Endothelial cell of umbilical vein (primary cell): ENCODE measurements at regions not wholly inside any gene's neighbourhood (a gene's known extent, or its start where the extent isn't known, plus 50 kb on each side); places are given as distances from the start of the nearest gene placed in this dataset.

ENCODE experiments used
- BruUV-seq: library from RNA; stranded (reverse); fragments of 400-500 nt; replicated peaks from 2 replicates; lab custom pipeline; 2021; lab: Mats Ljungman, UMichigan
- CTCF ChIA-PET: fragments of 300-600, 350-600 bp; sonication (Branson Sonifier 250); formaldehyde crosslinking; loops from one replicate; lab custom pipeline; 2021; ENCODE audit warnings: antibody characterized with exemption, inconsistent platforms; lab: Charles Lee
- POLR2A ChIA-PET: fragments of 300-600, 350-600 bp; sonication (Branson Sonifier 250); formaldehyde crosslinking; loops from one replicate; lab custom pipeline; 2021; ENCODE audit warnings: antibody characterized with exemption, inconsistent platforms; lab: Charles Lee
- DNase-seq: peaks from one replicate; pipeline ENCODE4 v3.0.0-alpha.2; 2011; ENCODE audit warnings: low read depth, low spot score
- FAIRE-seq: peaks from 2 replicates; lab custom pipeline; 2011; peaks lifted over from hg19 to GRCh38; lab: Jason Lieb, UNC
- H2AFZ ChIP-seq: 2 replicates; pipeline ENCODE4 v1.6.0; 2012; ENCODE audit warnings: low read depth, low read length, control low read depth, inconsistent platforms
- H3K27ac ChIP-seq: 2 replicates; pipeline ENCODE4 v1.5.1; 2011; ENCODE audit warnings: low read depth, mild to moderate bottlenecking, control low read depth, low read length, moderate library complexity; ENCODE audit not compliant: insufficient read depth
- H3K27me3 ChIP-seq, 2 experiments: 2 replicates each; pipeline versions ENCODE4 v1.6.0 to v1.6.1; 2011; ENCODE audit warnings: low read length in 2 of 2, mixed read lengths in 1 of 2; ENCODE audit not compliant: control insufficient read depth in 2 of 2, insufficient read depth in 2 of 2
- H3K36me3 ChIP-seq, 2 experiments: 2 replicates in 1 of 2; 3 replicates in 1 of 2; pipeline ENCODE4 v1.5.1; 2011; ENCODE audit warnings: low read length in 2 of 2, mild to moderate bottlenecking in 1 of 2, moderate library complexity in 1 of 2; ENCODE audit not compliant: control insufficient read depth in 2 of 2, insufficient read depth in 2 of 2; ENCODE audit errors: extremely low read depth in 1 of 2
- H3K4me1 ChIP-seq: 3 replicates; pipeline ENCODE4 v1.5.1; 2011; ENCODE audit warnings: mild to moderate bottlenecking, low read length; ENCODE audit not compliant: control insufficient read depth, insufficient read depth; ENCODE audit errors: extremely low read depth
- H3K4me2 ChIP-seq: 2 replicates; pipeline ENCODE4 v1.6.1; 2011; ENCODE audit warnings: low read length, control low read depth, mixed read lengths; ENCODE audit not compliant: insufficient read depth
- H3K4me3 ChIP-seq, 3 experiments: fragments of 200-600 bp in 1 of 3; sonication (generic), shearing (Covaris generic) in 1 of 3; replicated peaks in 1 of 3; 2 replicates each; pipeline ENCODE4 v1.5.1; 2011 to 2016; ENCODE audit warnings: control low read depth in 3 of 3, low read length in 3 of 3, mild to moderate bottlenecking in 2 of 3, inconsistent platforms in 1 of 3, low read depth in 1 of 3, moderate library complexity in 1 of 3; ENCODE audit not compliant: insufficient read depth in 1 of 3
- H3K79me2 ChIP-seq: 2 replicates; pipeline ENCODE4 v1.6.0; 2012; ENCODE audit warnings: low read length, inconsistent platforms; ENCODE audit not compliant: control insufficient read depth, insufficient read depth
- H3K9ac ChIP-seq: replicated peaks from 2 replicates; pipeline ENCODE3; 2011; ENCODE audit warnings: low read length, control low read depth; ENCODE audit not compliant: insufficient read depth; ENCODE audit errors: extremely low read depth
- H3K9me1 ChIP-seq: replicated peaks from 3 replicates; pipeline ENCODE4 v1.6.0; 2011; ENCODE audit warnings: mild to moderate bottlenecking, low read length; ENCODE audit not compliant: control insufficient read depth, insufficient read depth; ENCODE audit errors: extremely low read depth
- H3K9me3 ChIP-seq: replicated peaks from 2 replicates; pipeline ENCODE4 v1.5.1; 2012; ENCODE audit warnings: low read length, inconsistent platforms; ENCODE audit not compliant: control insufficient read depth, insufficient read depth
- H4K20me1 ChIP-seq: replicated peaks from 2 replicates; pipeline ENCODE3; 2011; ENCODE audit warnings: mild to moderate bottlenecking, low read length; ENCODE audit not compliant: control insufficient read depth, insufficient read depth; ENCODE audit errors: extremely low read depth
- CTCF ChIP-seq, 2 donors: IDR thresholded peaks; 1 replicate in 1 of 2; 2 replicates in 1 of 2; pipeline ENCODE4 v1.5.1; 2011; ENCODE audit warnings: low read length in 2 of 2, mild to moderate bottlenecking in 2 of 2, moderate library complexity in 2 of 2, control low read depth in 1 of 2, inconsistent platforms in 1 of 2, low read depth in 1 of 2; ENCODE audit not compliant: insufficient read depth in 1 of 2; ENCODE audit errors: extremely low read depth in 1 of 2
- EZH2 ChIP-seq: IDR thresholded peaks from 2 replicates; pipeline ENCODE4 v1.6.1; 2012; ENCODE audit warnings: borderline replicate concordance, low read depth, mild to moderate bottlenecking, moderate library complexity, low read length, inconsistent platforms; ENCODE audit not compliant: severe bottlenecking
- FOS ChIP-seq: IDR thresholded peaks from 2 replicates; pipeline ENCODE4 v1.6.1; 2011; ENCODE audit warnings: mild to moderate bottlenecking, low read length, moderate library complexity, borderline replicate concordance; ENCODE audit not compliant: insufficient read depth
- GATA2 ChIP-seq: IDR thresholded peaks from 2 replicates; pipeline ENCODE4 v1.7.0; 2011; ENCODE audit warnings: low read depth, mild to moderate bottlenecking, moderate library complexity, mixed read lengths, low read length; ENCODE audit not compliant: insufficient read length, insufficient read depth
- JUN ChIP-seq: IDR thresholded peaks from 2 replicates; pipeline ENCODE4 v1.6.1; 2011; ENCODE audit warnings: borderline replicate concordance, low read depth; ENCODE audit not compliant: insufficient read length, insufficient read depth
- MAX ChIP-seq: IDR thresholded peaks from 2 replicates; pipeline ENCODE4 v1.6.1; 2011; ENCODE audit not compliant: insufficient read depth, insufficient read length
- MYC ChIP-seq: IDR thresholded peaks from one replicate; pipeline ENCODE4 v1.6.1; 2011; ENCODE audit warnings: mild to moderate bottlenecking, low read depth, low read length
- POLR2A ChIP-seq: IDR thresholded peaks from 2 replicates; pipeline ENCODE4 v1.6.1; 2012; ENCODE audit warnings: low read depth, mild to moderate bottlenecking, control low read depth, low read length
- POLR2AphosphoS5 ChIP-seq: IDR thresholded peaks from 2 replicates; pipeline ENCODE4 v1.6.1; 2012; ENCODE audit warnings: low read depth, mild to moderate bottlenecking, control low read depth, low read length, moderate library complexity; ENCODE audit not compliant: insufficient read depth
- dilution Hi-C: fragments of 300-500 bp; cut with MboI; formaldehyde crosslinking; loops from one replicate; pipeline ENCODE4 v1.15.0; 2019; ENCODE audit warnings: low sequenced_read_pairs; ENCODE audit not compliant: extremely low pct_ligation_motif_present
- intact Hi-C: fragments of 100-400 bp; cut with micrococcal nuclease; formaldehyde crosslinking; loops from one replicate; pipeline ENCODE4 v1.10.0; 2022

GRCh38 chr12:105931762-105932570 is 206.8 kb downstream of the NUAK1 start:
- Histone ChIP-seq H3K79me2 (no peaks in the 10 kb centered on the region), H3K9ac (no peak overlapping the region), H3K4me2 (no peak overlapping the region), H3K27ac (no peak overlapping the region), H3K4me1 (peaks cover 35% of the 10 kb centered on the region), H4K20me1 (no peaks in the 10 kb centered on the region), H3K4me3 (no peak overlapping the region), H3K36me3 (no peaks in the 10 kb centered on the region), H2AFZ (no peak overlapping the region), H3K9me1 (no peaks in the 10 kb centered on the region), H3K9me3 (no peaks in the 10 kb centered on the region), H3K27me3 (no peaks in the 10 kb centered on the region)
- CTCF ChIA-PET = interaction anchor here (1.1 to 1.7 kb wide), 2 partner anchors 10 to 204 kb away, joined by 3 to 6 read pairs; no protein-coding TSS in a partner anchor
- POLR2A ChIA-PET = no interaction called here
- DNase-seq (no peak), FAIRE-seq (no peak)
- BruUV-seq = no TSS peak
- TF ChIP-seq POLR2A (no peak), FOS (no peak), EZH2 (no peak), GATA2 (no peak), JUN (no peak), POLR2AphosphoS5 (no peak), CTCF (IDR thresholded peaks at IDR 0.05; ENCODE audit: extremely low read depth in 1 of 2, insufficient read depth in 1 of 2, low read depth in 1 of 2, low read length in 2 of 2) (no peak), MYC (no peak), MAX (no peak)
- dilution Hi-C loops = no loop called here
- intact Hi-C loops = loop anchor here (5.0 kb wide), 1 partner anchor 160 kb away; no protein-coding TSS in a partner anchor
